Hepatocyte (in vitro differentiated cells): ENCODE measurements at regions not wholly inside any gene's neighbourhood (a gene's known extent, or its start where the extent isn't known, plus 50 kb on each side); places are given as distances from the start of the nearest gene placed in this dataset.

Experiments used
- DNase-seq: peaks from one replicate; pipeline ENCODE4 v3.0.0-alpha.2; 2016; ENCODE audit warnings: low spot score
- H2AFZ ChIP-seq: fragments of 200-600 bp; sonication (generic); 2 replicates; pipeline ENCODE4 v1.6.0; 2016; ENCODE audit warnings: antibody characterized with exemption, mild to moderate bottlenecking
- H3K27ac ChIP-seq: fragments of 200-600 bp; sonication (generic); 2 replicates; pipeline ENCODE4 v1.5.1; 2016; ENCODE audit warnings: mild to moderate bottlenecking
- H3K27me3 ChIP-seq: fragments of 200-600 bp; sonication (generic); 2 replicates; pipeline ENCODE4 v1.6.1; 2016
- H3K36me3 ChIP-seq: fragments of 200-600 bp; sonication (generic); replicated peaks from 2 replicates; pipeline ENCODE4 v1.5.1; 2016; ENCODE audit warnings: low read depth; ENCODE audit not compliant: insufficient read depth
- H3K4me1 ChIP-seq: fragments of 200-600 bp; sonication (generic); 2 replicates; pipeline ENCODE4 v1.5.1; 2016; ENCODE audit warnings: mild to moderate bottlenecking, moderate library complexity; ENCODE audit not compliant: insufficient read depth
- H3K4me2 ChIP-seq: fragments of 200-600 bp; sonication (generic); 2 replicates; pipeline ENCODE4 v1.6.0; 2016
- H3K4me3 ChIP-seq: fragments of 200-600 bp; sonication (generic); 2 replicates; pipeline ENCODE4 v1.5.1; 2016; ENCODE audit warnings: mild to moderate bottlenecking
- H3K79me2 ChIP-seq: fragments of 200-600 bp; sonication (generic); 2 replicates; pipeline ENCODE4 v1.6.0; 2017; ENCODE audit warnings: mild to moderate bottlenecking
- H3K9me2 ChIP-seq: fragments of 200-600 bp; sonication (generic); replicated peaks from 2 replicates; pipeline ENCODE4 v1.6.0; 2017; ENCODE audit warnings: mild to moderate bottlenecking; ENCODE audit not compliant: insufficient read depth
- H3K9me3 ChIP-seq: fragments of 200-600 bp; sonication (generic); 2 replicates; pipeline ENCODE4 v1.5.1; 2016; ENCODE audit warnings: low read depth, mild to moderate bottlenecking
- H4K20me1 ChIP-seq: fragments of 200-600 bp; sonication (generic); 2 replicates; pipeline ENCODE4 v1.6.0; 2016; ENCODE audit warnings: mild to moderate bottlenecking; ENCODE audit not compliant: insufficient read depth, poor library complexity, severe bottlenecking
- CTCF ChIP-seq: fragments of 200-600 bp; sonication (generic); IDR thresholded peaks from 2 replicates; pipeline ENCODE4 v1.5.1; 2016; ENCODE audit warnings: antibody characterized with exemption, mild to moderate bottlenecking; ENCODE audit not compliant: poor library complexity
- EZH2 ChIP-seq: fragments of 200-600 bp; sonication (generic); IDR thresholded peaks from 2 replicates; pipeline ENCODE4 v1.6.1; 2016; ENCODE audit warnings: antibody characterized with exemption, mild to moderate bottlenecking, borderline replicate concordance
- EZH2phosphoT487 ChIP-seq: fragments of 200-600 bp; sonication (generic); IDR thresholded peaks from one replicate; pipeline ENCODE4 v1.6.1; 2018; ENCODE audit warnings: antibody characterized with exemption, mild to moderate bottlenecking, low read depth, moderate library complexity; ENCODE audit not compliant: unreplicated experiment, severe bottlenecking
- WGBS: methylation state at CpG from one replicate; pipeline ENCODE4 v1.1.6; 2016; ENCODE audit warnings: low lambda C conversion rate; ENCODE audit errors: missing lambda C conversion rate; 5-methylcytosine and 5-hydroxymethylcytosine counted together

- 85% methylated on average over 5 of the region's 5 CpGs for WGBS
- H3K9me2 ChIP-seq = no peaks in the 10 kb centered on the region
- no peaks in the 10 kb centered on the region for H3K36me3 ChIP-seq
- no peak overlapping the region for H2AFZ ChIP-seq
- H3K4me1 ChIP-seq = no peaks in the 10 kb centered on the region
- H3K4me3 ChIP-seq = no peak overlapping the region
- TF ChIP-seq EZH2phosphoT487 = no peak
- no peak for TF ChIP-seq EZH2
- TF ChIP-seq CTCF = no peak
- no peak overlapping the region for H3K4me2 ChIP-seq
- no peak for DNase-seq
- no peaks in the 10 kb centered on the region for H4K20me1 ChIP-seq
- no peaks in the 10 kb centered on the region for H3K79me2 ChIP-seq
- H3K9me3 ChIP-seq = no peaks in the 10 kb centered on the region
- no peaks in the 10 kb centered on the region for H3K27me3 ChIP-seq
- no peak overlapping the region for H3K27ac ChIP-seq
Measured at GRCh38 chr12:126389961-126390360, 1324.7 kb downstream of the AACS start.

- 66% methylated on average over 6 of the region's 6 CpGs for whole genome bisulfite sequencing
- no peak overlapping the region for H2AFZ ChIP-seq
- no peak overlapping the region for H3K4me2 ChIP-seq
- H3K79me2 ChIP-seq = no peaks in the 10 kb centered on the region
- DNase-seq = no peak
- H3K27me3 ChIP-seq = no peaks in the 10 kb centered on the region
- H3K27ac ChIP-seq = no peak overlapping the region
- no peaks in the 10 kb centered on the region for H3K9me3 ChIP-seq
- no peaks in the 10 kb centered on the region for H4K20me1 ChIP-seq
- TF ChIP-seq EZH2 (no peak), CTCF (no peak), EZH2phosphoT487 (no peak)
- no peaks in the 10 kb centered on the region for H3K9me2 ChIP-seq
- no peak overlapping the region for H3K4me3 ChIP-seq
- H3K4me1 ChIP-seq = no peaks in the 10 kb centered on the region
- H3K36me3 ChIP-seq = no peaks in the 10 kb centered on the region
Measured at GRCh38 chr12:126390969-126391566, 1325.8 kb downstream of the AACS start.

- H3K27ac ChIP-seq = no peak overlapping the region
- H3K36me3 ChIP-seq = no peaks in the 10 kb centered on the region
- H3K9me2 ChIP-seq = no peaks in the 10 kb centered on the region
- H4K20me1 ChIP-seq = no peaks in the 10 kb centered on the region
- no peaks in the 10 kb centered on the region for H3K4me1 ChIP-seq
- DNase-seq = no peak
- no peaks in the 10 kb centered on the region for H3K27me3 ChIP-seq
- TF ChIP-seq CTCF (no peak), EZH2phosphoT487 (no peak), EZH2 (no peak)
- H2AFZ ChIP-seq = no peak overlapping the region
- 89% methylated on average over 6 of the region's 6 CpGs for WGBS
- H3K79me2 ChIP-seq = no peaks in the 10 kb centered on the region
- no peak overlapping the region for H3K4me2 ChIP-seq
- H3K9me3 ChIP-seq = no peaks in the 10 kb centered on the region
- no peak overlapping the region for H3K4me3 ChIP-seq
Measured at GRCh38 chr12:126396536-126396935, 1331.3 kb downstream of the AACS start.

- Histone ChIP-seq H3K27me3 (no peaks in the 10 kb centered on the region), H3K4me2 (no peak overlapping the region), H2AFZ (no peak overlapping the region), H3K4me1 (no peaks in the 10 kb centered on the region), H3K27ac (no peak overlapping the region), H3K9me3 (no peaks in the 10 kb centered on the region), H3K9me2 (no peaks in the 10 kb centered on the region), H4K20me1 (no peaks in the 10 kb centered on the region), H3K4me3 (no peak overlapping the region), H3K36me3 (no peaks in the 10 kb centered on the region), H3K79me2 (no peaks in the 10 kb centered on the region)
- no peak for DNase-seq
- 89% methylated on average over 7 of the region's 7 CpGs for WGBS
- TF ChIP-seq CTCF (no peak), EZH2phosphoT487 (no peak), EZH2 (no peak)
Measured at GRCh38 chr12:126397071-126397581, 1331.9 kb downstream of the AACS start.
